IMR-90 (cell line): ENCODE measurements at regions not wholly inside any gene's neighbourhood (a gene's known extent, or its start where the extent isn't known, plus 50 kb on each side); places are given as distances from the start of the nearest gene placed in this dataset.

Experiments used
- ATAC-seq: fragments of 200-7000 bp; cut with Tn5 transposase; 2 replicates; pipeline ENCODE4 v1.9.1; 2020; ENCODE audit warnings: low read depth, mild to moderate bottlenecking, moderate library complexity
- BruUV-seq: library from RNA; stranded (reverse); fragments of 400-500 nt; replicated peaks from 2 replicates; lab custom pipeline; 2021; lab: Mats Ljungman, UMichigan
- CTCF ChIA-PET: fragments of 300-600 bp; formaldehyde crosslinking; extraction: SDS; loops from one replicate; lab custom pipeline; 2021; ENCODE audit warnings: antibody characterized with exemption; lab: Yijun Ruan, JAX
- POLR2A ChIA-PET: fragments of 300-600 bp; sonication (Branson Sonifier 250); formaldehyde crosslinking; loops from one replicate; lab custom pipeline; 2022; ENCODE audit warnings: antibody characterized with exemption; ENCODE audit not compliant: unreplicated experiment; lab: Charles Lee
- DNase-seq: peaks from one replicate; pipeline ENCODE4 v3.0.0; 2013
- H2AFZ ChIP-seq: replicated peaks from 2 replicates; pipeline ENCODE3; 2013; ENCODE audit warnings: low read length, mild to moderate bottlenecking; ENCODE audit not compliant: poor library complexity
- H2AK5ac ChIP-seq: 2 replicates; pipeline ENCODE4 v1.6.1; 2013; ENCODE audit warnings: low read depth, low read length, inconsistent platforms
- H2AK9ac ChIP-seq: replicated peaks from 2 replicates; pipeline ENCODE3; 2013; ENCODE audit warnings: mild to moderate bottlenecking, low read depth, low read length, moderate library complexity; ENCODE audit not compliant: poor library complexity
- H2BK120ac ChIP-seq: 2 replicates; pipeline ENCODE4 v1.6.1; 2013; ENCODE audit warnings: low read depth, low read length, inconsistent platforms
- H2BK15ac ChIP-seq: 3 replicates; pipeline ENCODE4 v1.6.1; 2013; ENCODE audit warnings: low read depth, low read length, inconsistent platforms
- H2BK20ac ChIP-seq: 2 replicates; pipeline ENCODE4 v1.6.1; 2013; ENCODE audit warnings: low read depth, mild to moderate bottlenecking, inconsistent platforms, low read length, moderate library complexity
- H2BK5ac ChIP-seq: 2 replicates; pipeline ENCODE4 v1.6.1; 2013; ENCODE audit warnings: mild to moderate bottlenecking, low read depth, low read length, inconsistent platforms; ENCODE audit not compliant: poor library complexity, severe bottlenecking
- H3K14ac ChIP-seq: replicated peaks from 2 replicates; pipeline ENCODE4 v1.6.1; 2013; ENCODE audit warnings: low read depth, low read length, inconsistent platforms
- H3K18ac ChIP-seq: 2 replicates; pipeline ENCODE4 v1.6.1; 2013; ENCODE audit warnings: low read depth, low read length, control low read depth
- H3K23ac ChIP-seq: 2 replicates; pipeline ENCODE4 v1.6.1; 2013; ENCODE audit warnings: low read depth, low read length, inconsistent platforms
- H3K27ac ChIP-seq: 2 replicates; pipeline ENCODE4 v1.5.1; 2013; ENCODE audit warnings: mild to moderate bottlenecking, control low read depth, low read length; ENCODE audit not compliant: insufficient read depth
- H3K27me3 ChIP-seq: 2 replicates; pipeline ENCODE4 v1.6.1; 2013; ENCODE audit warnings: low read length; ENCODE audit not compliant: control insufficient read depth, insufficient read depth
- H3K36me3 ChIP-seq: 2 replicates; pipeline ENCODE4 v1.6.1; 2013; ENCODE audit warnings: low read length, mixed read lengths; ENCODE audit not compliant: control insufficient read depth, insufficient read depth
- H3K4ac ChIP-seq: 2 replicates; pipeline ENCODE4 v1.6.1; 2013; ENCODE audit warnings: low read depth, low read length, inconsistent platforms
- H3K4me1 ChIP-seq: 2 replicates; pipeline ENCODE4 v1.6.1; 2013; ENCODE audit warnings: low read length, mixed read lengths; ENCODE audit not compliant: control insufficient read depth, insufficient read depth
- H3K4me2 ChIP-seq: 2 replicates; pipeline ENCODE4 v1.6.1; 2013; ENCODE audit warnings: low read depth, mild to moderate bottlenecking, control low read depth, low read length, moderate library complexity
- H3K4me3 ChIP-seq: 2 replicates; pipeline ENCODE4 v1.5.1; 2013; ENCODE audit warnings: low read depth, mild to moderate bottlenecking, control low read depth, low read length, moderate library complexity; ENCODE audit not compliant: insufficient read depth
- H3K56ac ChIP-seq: 2 replicates; pipeline ENCODE4 v1.6.1; 2013; ENCODE audit warnings: low read length, inconsistent platforms; ENCODE audit not compliant: insufficient read depth; ENCODE audit errors: extremely low read depth
- H3K79me1 ChIP-seq, 2 experiments: 2 replicates each; pipeline ENCODE4 v1.6.1; 2013; ENCODE audit warnings: low read length in 2 of 2, inconsistent platforms in 1 of 2, low read depth in 1 of 2
- H3K9ac ChIP-seq: 2 replicates; pipeline ENCODE4 v1.6.1; 2013; ENCODE audit warnings: low read depth, low read length, control low read depth
- H3K9me1 ChIP-seq: 2 replicates; pipeline ENCODE4 v1.6.1; 2013; ENCODE audit warnings: low read length, inconsistent platforms; ENCODE audit not compliant: insufficient read depth
- H3K9me3 ChIP-seq: 2 replicates; pipeline ENCODE4 v1.6.1; 2013; ENCODE audit warnings: low read length; ENCODE audit not compliant: control insufficient read depth, insufficient read depth
- H4K20me1 ChIP-seq: 2 replicates; pipeline ENCODE4 v1.6.1; 2013; ENCODE audit warnings: low read length, inconsistent platforms; ENCODE audit not compliant: insufficient read depth
- H4K5ac ChIP-seq: 2 replicates; pipeline ENCODE4 v1.6.1; 2013; ENCODE audit warnings: mild to moderate bottlenecking, low read depth, low read length, control low read depth
- H4K8ac ChIP-seq, 2 experiments: 2 replicates each; pipeline ENCODE4 v1.6.1; 2013; ENCODE audit warnings: low read depth in 2 of 2, low read length in 2 of 2, control low read depth in 1 of 2, inconsistent platforms in 1 of 2
- H4K91ac ChIP-seq: 2 replicates; pipeline ENCODE4 v1.6.1; 2013; ENCODE audit warnings: low read depth, low read length, inconsistent platforms; ENCODE audit not compliant: insufficient read depth
- MAZ ChIP-seq: IDR thresholded peaks from 2 replicates; pipeline ENCODE4 v1.6.1; 2012; ENCODE audit warnings: low read depth, mild to moderate bottlenecking, low read length, improper control_type of control experiment, moderate library complexity, borderline replicate concordance
- MXI1 ChIP-seq: IDR thresholded peaks from 2 replicates; pipeline ENCODE4 v1.6.1; 2012; ENCODE audit warnings: low read depth, mild to moderate bottlenecking, low read length, moderate library complexity, borderline replicate concordance
- SMC3 ChIP-seq: fragments of 150-350 bp; IDR thresholded peaks from 2 replicates; pipeline ENCODE4 v1.6.1; 2016; ENCODE audit warnings: low read depth, mild to moderate bottlenecking, antibody characterized with exemption, low read length, moderate library complexity
- WGBS, 2 experiments: methylation state at CpG; one replicate each; pipeline versions ENCODE4 v1.1.5 to v1.1.7; 2013; ENCODE audit warnings: missing lambda C conversion rate in 2 of 2; ENCODE audit not compliant: insufficient read length in 1 of 2; ENCODE audit errors: extremely low coverage in 2 of 2; 5-methylcytosine and 5-hydroxymethylcytosine counted together
- dilution Hi-C: fragments of 300-500 bp; cut with HindIII; formaldehyde crosslinking; loops from one replicate; pipeline ENCODE4 v1.14.3; 2018; ENCODE audit warnings: low sequenced_read_pairs; ENCODE audit not compliant: unreplicated experiment
- in situ Hi-C: fragments of 300-500 bp; cut with MboI; formaldehyde crosslinking; loops from 3 replicates; pipeline ENCODE4 v1.14.3; 2019; ENCODE audit warnings: low sequenced_read_pairs, inconsistent platforms, mixed read lengths
- intact Hi-C: fragments of 100-400 bp; cut with micrococcal nuclease; formaldehyde crosslinking; loops from 2 replicates; pipeline ENCODE4 v1.10.0; 2022

GRCh38 chr3:161863775-161864174, 367.2 kb downstream of the OTOL1 start:
- H3K27ac ChIP-seq, result no peak overlapping the region
- ChIA-PET POLR2A (no interaction called here), CTCF (interaction anchor here (1.0 kb wide), 1 partner anchor 214 kb away, joined by 3 read pairs; no protein-coding TSS in a partner anchor)
- H3K18ac ChIP-seq, result no peak overlapping the region
- H2AK5ac ChIP-seq, result no peak overlapping the region
- no peak overlapping the region for H4K91ac ChIP-seq
- H4K8ac ChIP-seq, result no peak overlapping the region
- ATAC-seq (no peak), DNase-seq (no peak)
- H3K79me1 ChIP-seq, result no peaks in the 10 kb centered on the region
- H3K14ac ChIP-seq, result no peak overlapping the region
- H2AFZ ChIP-seq, result no peak overlapping the region
- no peak overlapping the region for H3K23ac ChIP-seq
- H3K4me3 ChIP-seq, result no peak overlapping the region
- H3K4ac ChIP-seq, result no peak overlapping the region
- H3K4me2 ChIP-seq, result no peak overlapping the region
- H3K9ac ChIP-seq, result no peak overlapping the region
- no peak overlapping the region for H3K56ac ChIP-seq
- no CpG with 5 or more reads among the region's 1 CpG for WGBS, 2 experiments
- no peak overlapping the region for H4K5ac ChIP-seq
- H3K9me3 ChIP-seq, result no peaks in the 10 kb centered on the region
- dilution Hi-C loops (no loop called here), in situ Hi-C loops (no loop called here), intact Hi-C loops (no loop called here)
- BruUV-seq, result no TSS peak
- no peaks in the 10 kb centered on the region for H3K27me3 ChIP-seq
- H2AK9ac ChIP-seq, result no peak overlapping the region
- no peak overlapping the region for H2BK15ac ChIP-seq
- H3K4me1 ChIP-seq, result no peaks in the 10 kb centered on the region
- TF ChIP-seq SMC3 (no peak), MAZ (no peak), MXI1 (no peak)
- no peaks in the 10 kb centered on the region for H4K20me1 ChIP-seq
- no peak overlapping the region for H2BK120ac ChIP-seq
- H2BK5ac ChIP-seq, result no peak overlapping the region
- no peak overlapping the region for H2BK20ac ChIP-seq
- no peaks in the 10 kb centered on the region for H3K9me1 ChIP-seq
- H3K36me3 ChIP-seq, result no peaks in the 10 kb centered on the region
